ENCODE measurements at regions not wholly inside any gene's neighbourhood (a gene's known extent, or its start where the extent isn't known, plus 50 kb on each side); places are given as distances from the start of the nearest gene placed in this dataset.

DNA sequence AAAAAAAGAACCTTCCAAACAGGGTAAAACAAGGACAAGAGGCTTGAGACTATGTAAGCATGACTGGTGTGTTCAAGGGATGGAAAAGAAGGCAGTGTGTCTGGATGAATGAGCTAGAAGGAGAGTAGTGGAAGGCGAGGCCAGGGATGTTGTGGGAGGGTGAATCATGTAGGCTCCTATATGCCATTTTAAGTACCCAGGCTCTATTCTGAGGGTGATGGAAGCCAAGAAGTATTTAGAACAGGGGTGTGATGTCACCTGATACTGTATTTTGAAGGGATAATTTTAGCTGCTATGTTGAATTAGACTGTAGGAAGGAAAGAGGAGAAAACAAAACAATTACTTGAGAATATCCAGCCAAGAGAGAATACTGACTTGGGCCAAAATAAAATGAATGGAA is 524.7 kb upstream of the CRIM1 start:
- H3F3A ChIP-seq (ENCODE audit: insufficient read depth, low read depth), result no peaks in the 10 kb centered on the region
- H3K27ac ChIP-seq, result no peak overlapping the region
- BruUV-seq (replicated peaks), result no TSS peak
- no peak overlapping the region for H3K4me2 ChIP-seq
- H3K9me3 ChIP-seq (ENCODE audit: insufficient read depth, low read depth), result no peaks in the 10 kb centered on the region
- intact Hi-C loops (cut with micrococcal nuclease; ENCODE audit: unreplicated experiment), result no loop called here
- no peak for TF ChIP-seq EZH2 (IDR thresholded peaks at IDR 0.05; ENCODE audit: low read depth)
- TF ChIP-seq, protein P1, sequence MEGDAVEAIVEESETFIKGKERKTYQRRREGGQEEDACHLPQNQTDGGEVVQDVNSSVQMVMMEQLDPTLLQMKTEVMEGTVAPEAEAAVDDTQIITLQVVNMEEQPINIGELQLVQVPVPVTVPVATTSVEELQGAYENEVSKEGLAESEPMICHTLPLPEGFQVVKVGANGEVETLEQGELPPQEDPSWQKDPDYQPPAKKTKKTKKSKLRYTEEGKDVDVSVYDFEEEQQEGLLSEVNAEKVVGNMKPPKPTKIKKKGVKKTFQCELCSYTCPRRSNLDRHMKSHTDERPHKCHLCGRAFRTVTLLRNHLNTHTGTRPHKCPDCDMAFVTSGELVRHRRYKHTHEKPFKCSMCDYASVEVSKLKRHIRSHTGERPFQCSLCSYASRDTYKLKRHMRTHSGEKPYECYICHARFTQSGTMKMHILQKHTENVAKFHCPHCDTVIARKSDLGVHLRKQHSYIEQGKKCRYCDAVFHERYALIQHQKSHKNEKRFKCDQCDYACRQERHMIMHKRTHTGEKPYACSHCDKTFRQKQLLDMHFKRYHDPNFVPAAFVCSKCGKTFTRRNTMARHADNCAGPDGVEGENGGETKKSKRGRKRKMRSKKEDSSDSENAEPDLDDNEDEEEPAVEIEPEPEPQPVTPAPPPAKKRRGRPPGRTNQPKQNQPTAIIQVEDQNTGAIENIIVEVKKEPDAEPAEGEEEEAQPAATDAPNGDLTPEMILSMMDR (conservative IDR thresholded peaks at IDR 0.05), result no peak
- ChIA-PET CTCF (no interaction called here), POLR2A (ENCODE audit: unreplicated experiment) (no interaction called here)
- no peaks in the 10 kb centered on the region for H3K36me3 ChIP-seq (ENCODE audit: low read depth)
- no peaks in the 10 kb centered on the region for H3K79me2 ChIP-seq (ENCODE audit: low read depth)
- no peaks in the 10 kb centered on the region for H4K20me1 ChIP-seq (ENCODE audit: insufficient read depth)
- no peaks in the 10 kb centered on the region for H3K27me3 ChIP-seq (ENCODE audit: insufficient read depth, low read depth)
- H3K9me2 ChIP-seq (ENCODE audit: insufficient read depth), result no peaks in the 10 kb centered on the region
- no peak for DNase-seq
- H3K4me1 ChIP-seq (replicated peaks; ENCODE audit: insufficient read depth), result no peaks in the 10 kb centered on the region
- H3K4me3 ChIP-seq, result no peak overlapping the region
- no peak overlapping the region for H2AFZ ChIP-seq

DNA sequence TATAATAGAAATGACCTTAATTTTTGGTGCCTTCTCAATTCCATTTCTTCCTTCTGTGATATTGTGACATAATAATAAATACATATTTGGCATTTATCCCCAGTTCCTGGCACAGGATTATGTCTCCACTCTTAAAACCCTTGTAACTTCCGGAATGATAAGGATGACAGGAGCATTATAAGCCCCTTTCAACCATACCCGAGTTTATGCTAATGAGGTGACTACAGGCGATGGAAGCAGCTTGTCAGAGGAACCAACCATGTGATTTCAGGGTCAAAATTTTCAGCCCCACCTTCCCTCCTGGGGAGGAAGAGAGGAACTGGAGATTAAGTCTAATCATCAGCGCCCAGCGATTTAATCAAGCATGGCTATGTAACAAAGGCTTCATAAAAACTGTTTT is 528.5 kb upstream of the CRIM1 start:
- Histone ChIP-seq H3K79me2 (ENCODE audit: low read depth) (no peaks in the 10 kb centered on the region), H4K20me1 (ENCODE audit: insufficient read depth) (no peaks in the 10 kb centered on the region), H3K4me2 (no peak overlapping the region), H3K4me1 (replicated peaks; ENCODE audit: insufficient read depth) (no peaks in the 10 kb centered on the region), H3K27me3 (ENCODE audit: insufficient read depth, low read depth) (no peaks in the 10 kb centered on the region), H3K4me3 (no peak overlapping the region), H3K27ac (no peak overlapping the region), H2AFZ (no peak overlapping the region), H3K36me3 (ENCODE audit: low read depth) (no peaks in the 10 kb centered on the region), H3K9me2 (ENCODE audit: insufficient read depth) (no peaks in the 10 kb centered on the region), H3K9me3 (ENCODE audit: insufficient read depth, low read depth) (no peaks in the 10 kb centered on the region), H3F3A (ENCODE audit: insufficient read depth, low read depth) (no peaks in the 10 kb centered on the region)
- TF ChIP-seq, protein P1 (conservative IDR thresholded peaks at IDR 0.05), result no peak
- TF ChIP-seq EZH2 (IDR thresholded peaks at IDR 0.05; ENCODE audit: low read depth), result no peak
- CTCF ChIA-PET, result no interaction called here
- POLR2A ChIA-PET (ENCODE audit: unreplicated experiment), result no interaction called here
- intact Hi-C loops (cut with micrococcal nuclease; ENCODE audit: unreplicated experiment), result no loop called here
- DNase-seq, result no peak
- no TSS peak for BruUV-seq (replicated peaks)

DNA sequence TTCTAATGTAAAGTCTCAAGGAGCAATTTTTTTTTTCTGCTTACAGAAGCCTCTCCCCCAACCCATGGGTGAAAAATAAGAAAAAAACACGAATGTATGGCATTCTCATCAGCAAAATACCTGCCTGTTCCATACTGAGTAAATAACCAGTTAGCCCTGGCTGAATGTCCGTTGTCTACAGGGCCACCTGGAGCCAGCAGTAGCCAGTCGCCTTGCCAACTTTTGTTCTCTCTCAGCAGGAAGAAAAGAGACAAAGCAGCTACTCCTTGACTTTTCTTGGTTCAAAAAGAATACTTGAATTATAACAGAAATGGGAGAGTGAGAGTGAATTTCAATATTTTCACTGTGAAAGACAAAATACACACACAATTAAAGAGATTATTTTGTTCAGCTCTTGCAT is 532.9 kb upstream of the CRIM1 start:
- TF ChIP-seq, protein P1 (conservative IDR thresholded peaks at IDR 0.05), result no peak
- no peak for TF ChIP-seq EZH2 (IDR thresholded peaks at IDR 0.05; ENCODE audit: low read depth)
- no peaks in the 10 kb centered on the region for H3K4me1 ChIP-seq (replicated peaks; ENCODE audit: insufficient read depth)
- no peaks in the 10 kb centered on the region for H3K27me3 ChIP-seq (ENCODE audit: insufficient read depth, low read depth)
- ChIA-PET POLR2A (ENCODE audit: unreplicated experiment) (no interaction called here), CTCF (no interaction called here)
- H3F3A ChIP-seq (ENCODE audit: insufficient read depth, low read depth), result no peaks in the 10 kb centered on the region
- no peaks in the 10 kb centered on the region for H3K36me3 ChIP-seq (ENCODE audit: low read depth)
- no peak for DNase-seq
- no peaks in the 10 kb centered on the region for H3K9me2 ChIP-seq (ENCODE audit: insufficient read depth)
- H3K4me2 ChIP-seq, result no peak overlapping the region
- no peaks in the 10 kb centered on the region for H4K20me1 ChIP-seq (ENCODE audit: insufficient read depth)
- H3K27ac ChIP-seq, result no peak overlapping the region
- BruUV-seq (replicated peaks), result no TSS peak
- H3K4me3 ChIP-seq, result no peak overlapping the region
- no peak overlapping the region for H2AFZ ChIP-seq
- H3K9me3 ChIP-seq (ENCODE audit: insufficient read depth, low read depth), result no peaks in the 10 kb centered on the region
- intact Hi-C loops (cut with micrococcal nuclease; ENCODE audit: unreplicated experiment), result no loop called here
- no peaks in the 10 kb centered on the region for H3K79me2 ChIP-seq (ENCODE audit: low read depth)

Data from PC-9 (cell line).